Lung (tissue), 11 donors: ENCODE measurements at regions not wholly inside any gene's neighbourhood (a gene's known extent, or its start where the extent isn't known, plus 50 kb on each side); places are given as distances from the start of the nearest gene placed in this dataset.
"Not testable (repeated sequence)": the region's sequence is repeated elsewhere in the genome, so short reads cannot be mapped to it uniquely, and the experiment has no call there.

Source experiments
- ATAC-seq: fragments of 200-7000 bp; cut with Tn5 transposase; one replicate; pipeline ENCODE4 v1.9.1; 2020; ENCODE audit warnings: moderate number of reproducible peaks; ENCODE audit not compliant: insufficient read depth, low FRiP score
- DNase-seq, 3 donors: peaks; one replicate each; pipeline ENCODE4 v3.0.0-alpha.2; 2013 to 2017
- H3K27ac ChIP-seq, 2 donors: one replicate each; pipeline ENCODE4 v1.5.1; 2013; ENCODE audit warnings: mild to moderate bottlenecking in 2 of 2, moderate library complexity in 2 of 2, control low read depth in 1 of 2, inconsistent platforms in 1 of 2, low read depth in 1 of 2, low read length in 1 of 2
- H3K27me3 ChIP-seq, 3 donors: one replicate each; pipeline ENCODE4 v1.5.1; 2013; ENCODE audit warnings: low read length in 2 of 3; ENCODE audit not compliant: control insufficient read depth in 3 of 3, insufficient read depth in 3 of 3
- H3K36me3 ChIP-seq, 4 donors: one replicate each; pipeline ENCODE4 v1.5.1; 2013; ENCODE audit warnings: low read length in 4 of 4, mild to moderate bottlenecking in 1 of 4, moderate library complexity in 1 of 4; ENCODE audit not compliant: control insufficient read depth in 4 of 4, insufficient read depth in 4 of 4
- H3K4me1 ChIP-seq, 5 donors: one replicate each; pipeline ENCODE4 v1.5.1; 2013; ENCODE audit warnings: low read length in 5 of 5, mild to moderate bottlenecking in 2 of 5, moderate library complexity in 1 of 5; ENCODE audit not compliant: control insufficient read depth in 5 of 5, insufficient read depth in 5 of 5
- H3K4me3 ChIP-seq: one replicate; pipeline ENCODE4 v1.5.1; 2013; ENCODE audit warnings: mild to moderate bottlenecking, control low read depth, moderate library complexity
- H3K9ac ChIP-seq, 2 donors: one replicate each; pipeline ENCODE4 v1.5.1; 2013; ENCODE audit warnings: low read length in 2 of 2, control low read depth in 1 of 2; ENCODE audit not compliant: insufficient read depth in 1 of 2
- H3K9me3 ChIP-seq, 4 donors: one replicate each; pipeline ENCODE4 v1.5.1; 2013; ENCODE audit warnings: low read length in 3 of 4, mild to moderate bottlenecking in 1 of 4, moderate library complexity in 1 of 4; ENCODE audit not compliant: control insufficient read depth in 4 of 4, insufficient read depth in 3 of 4
- WGBS, 2 donors: extraction: QIAGEN DNeasy Blood & Tissue Kit; methylation state at CpG; one replicate each; pipeline ENCODE4 v1.1.7; 2013; 5-methylcytosine and 5-hydroxymethylcytosine counted together
- TF ChIP-seq, protein P1 (sequence below): IDR thresholded peaks from 2 replicates; pipeline ENCODE4 v1.5.1; 2012; ENCODE audit warnings: mild to moderate bottlenecking; ENCODE audit errors: control extremely low read depth, extremely low read depth
- donor health status: control.
- donor health status: control.
- donor health status: Bipolar disorder and iron deficiency.
- donor health status: healthy.
- donor health status: DM: yes; HTN: yes; CAD: no.

DNA sequence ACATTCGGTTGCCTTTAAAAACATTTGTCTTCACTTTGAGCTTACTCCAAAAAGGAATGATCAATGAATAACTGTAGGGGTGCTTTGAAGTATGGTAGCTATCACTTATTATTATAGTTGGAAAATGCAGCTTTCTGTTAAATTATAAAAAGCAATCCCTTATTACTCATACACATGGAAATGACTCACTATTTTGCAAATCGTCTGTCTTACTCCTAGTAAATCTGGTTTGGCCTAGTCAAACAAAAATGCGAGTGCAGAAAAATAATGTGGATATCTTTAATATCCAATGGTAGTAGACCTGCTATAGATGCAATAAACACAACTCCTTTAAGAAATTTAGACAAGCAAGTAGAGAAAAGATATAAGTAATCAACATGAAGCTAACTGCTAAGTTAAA lies 112.5 kb downstream of the ZIC1 start:
- ATAC-seq (no peak), DNase-seq (no peak)
- WGBS, 2 donors: 78 to 87% methylated on average over 3 of the region's 3 CpGs
- H3K4me1 ChIP-seq: no peaks in the 10 kb centered on the region
- H3K9ac ChIP-seq: no peak overlapping the region
- no peak overlapping the region for H3K4me3 ChIP-seq
- H3K9me3 ChIP-seq: no peaks in the 10 kb centered on the region
- H3K27me3 ChIP-seq: no peaks in the 10 kb centered on the region
- TF ChIP-seq, protein P1, sequence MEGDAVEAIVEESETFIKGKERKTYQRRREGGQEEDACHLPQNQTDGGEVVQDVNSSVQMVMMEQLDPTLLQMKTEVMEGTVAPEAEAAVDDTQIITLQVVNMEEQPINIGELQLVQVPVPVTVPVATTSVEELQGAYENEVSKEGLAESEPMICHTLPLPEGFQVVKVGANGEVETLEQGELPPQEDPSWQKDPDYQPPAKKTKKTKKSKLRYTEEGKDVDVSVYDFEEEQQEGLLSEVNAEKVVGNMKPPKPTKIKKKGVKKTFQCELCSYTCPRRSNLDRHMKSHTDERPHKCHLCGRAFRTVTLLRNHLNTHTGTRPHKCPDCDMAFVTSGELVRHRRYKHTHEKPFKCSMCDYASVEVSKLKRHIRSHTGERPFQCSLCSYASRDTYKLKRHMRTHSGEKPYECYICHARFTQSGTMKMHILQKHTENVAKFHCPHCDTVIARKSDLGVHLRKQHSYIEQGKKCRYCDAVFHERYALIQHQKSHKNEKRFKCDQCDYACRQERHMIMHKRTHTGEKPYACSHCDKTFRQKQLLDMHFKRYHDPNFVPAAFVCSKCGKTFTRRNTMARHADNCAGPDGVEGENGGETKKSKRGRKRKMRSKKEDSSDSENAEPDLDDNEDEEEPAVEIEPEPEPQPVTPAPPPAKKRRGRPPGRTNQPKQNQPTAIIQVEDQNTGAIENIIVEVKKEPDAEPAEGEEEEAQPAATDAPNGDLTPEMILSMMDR: no peak
- no peak overlapping the region for H3K27ac ChIP-seq
- no peaks in the 10 kb centered on the region for H3K36me3 ChIP-seq

GRCh38 chr3:147522780-147523179 lies 113.6 kb downstream of the ZIC1 start:
- WGBS, 2 donors: 64 to 79% methylated on average over 1 of the region's 1 CpG
- not testable (repeated sequence) for DNase-seq, H3K4me3 ChIP-seq, ATAC-seq, H3K4me1 ChIP-seq, H3K9ac ChIP-seq, H3K27ac ChIP-seq, H3K36me3 ChIP-seq, H3K9me3 ChIP-seq, H3K27me3 ChIP-seq

DNA sequence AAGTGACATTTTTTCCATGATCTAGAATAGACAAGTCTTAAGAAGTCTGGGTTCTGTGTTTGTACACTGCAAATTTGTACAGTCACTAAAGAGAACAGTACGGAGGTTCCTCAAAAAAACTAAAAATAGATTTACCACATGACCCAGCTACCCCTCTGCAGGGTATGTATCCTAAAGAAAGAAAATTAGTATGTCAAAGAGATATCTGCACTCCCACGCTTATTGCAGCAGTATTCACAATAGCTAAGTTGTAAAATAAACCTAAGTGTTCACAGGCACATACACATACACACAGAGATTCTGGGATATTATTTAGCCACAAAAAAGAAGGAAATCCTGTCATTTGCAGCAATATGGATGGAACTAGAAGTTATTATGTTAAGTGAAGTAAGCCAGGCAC lies 120.4 kb downstream of the ZIC1 start:
- peaks cover 0 to 4% (median 1%) of the 10 kb centered on the region in 4 donors for H3K9me3 ChIP-seq
- WGBS, 2 donors: 66 to 75% methylated on average over 2 of the region's 2 CpGs

GRCh38 chr3:147538034-147538433 lies 128.9 kb downstream of the ZIC1 start:
- DNase-seq: no peak
- Histone ChIP-seq H3K9ac (no peak overlapping the region), H3K4me3 (no peak overlapping the region)

More for the DNA sequence above, 120.4 kb downstream of the ZIC1 start:
- Histone ChIP-seq H3K4me3 (no peak overlapping the region), H3K27me3 (no peaks in the 10 kb centered on the region), H3K9ac (no peak overlapping the region), H3K4me1 (no peaks in the 10 kb centered on the region), H3K36me3 (no peaks in the 10 kb centered on the region), H3K27ac (no peak overlapping the region)
- TF ChIP-seq, protein P1: no peak
- no peak for ATAC-seq
- no peak for DNase-seq

More at GRCh38 chr3:147538034-147538433, 128.9 kb downstream of the ZIC1 start:
- peaks cover 0 to 9% (median 0%) of the 10 kb centered on the region in 4 donors for H3K9me3 ChIP-seq
- ATAC-seq: no peak
- no peak overlapping the region for H3K27ac ChIP-seq
- H3K27me3 ChIP-seq: no peaks in the 10 kb centered on the region
- 84 to 93% methylated on average over 4 of the region's 4 CpGs for WGBS, 2 donors
- H3K4me1 ChIP-seq: no peaks in the 10 kb centered on the region
- no peaks in the 10 kb centered on the region for H3K36me3 ChIP-seq
- TF ChIP-seq, protein P1: no peak
